HG02943 (cell line): ENCODE measurements at regions not wholly inside any gene's neighbourhood (a gene's known extent, or its start where the extent isn't known, plus 50 kb on each side); places are given as distances from the start of the nearest gene placed in this dataset.

ENCODE experiments used
- ATAC-seq: cut with Tn5 transposase; IDR thresholded peaks from one replicate; pipeline ENCODE4 v1.9.1; 2021; ENCODE audit warnings: mild to moderate bottlenecking, low read depth, moderate library complexity; ENCODE audit not compliant: unreplicated experiment

DNA sequence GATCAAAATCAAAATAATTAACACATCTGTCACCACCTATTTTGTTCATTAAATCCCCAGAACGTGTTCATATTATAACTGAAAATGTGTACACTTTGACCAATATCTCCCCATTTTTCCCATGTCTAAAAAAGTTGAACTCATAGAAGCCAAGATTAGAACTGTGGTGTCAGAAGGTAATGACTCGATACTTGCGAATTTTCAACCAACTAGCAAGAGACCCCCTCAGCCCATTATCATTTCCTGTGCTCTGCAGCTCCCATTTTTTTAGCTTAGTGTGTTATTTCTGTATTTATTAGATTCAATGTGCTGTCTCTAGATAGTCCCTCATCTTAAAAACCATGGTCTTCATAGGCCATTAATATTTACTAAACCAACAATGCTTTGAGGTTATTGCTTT lies 248.7 kb upstream of the PIK3C3 start:
- no peak for ATAC-seq

- no peak for ATAC-seq
These were observed 251.1 kb upstream of the PIK3C3 start for GRCh38 chr18:41703744-41704530.

GRCh38 chr18:41700416-41700815 lies 254.6 kb upstream of the PIK3C3 start:
- ATAC-seq: no peak

DNA sequence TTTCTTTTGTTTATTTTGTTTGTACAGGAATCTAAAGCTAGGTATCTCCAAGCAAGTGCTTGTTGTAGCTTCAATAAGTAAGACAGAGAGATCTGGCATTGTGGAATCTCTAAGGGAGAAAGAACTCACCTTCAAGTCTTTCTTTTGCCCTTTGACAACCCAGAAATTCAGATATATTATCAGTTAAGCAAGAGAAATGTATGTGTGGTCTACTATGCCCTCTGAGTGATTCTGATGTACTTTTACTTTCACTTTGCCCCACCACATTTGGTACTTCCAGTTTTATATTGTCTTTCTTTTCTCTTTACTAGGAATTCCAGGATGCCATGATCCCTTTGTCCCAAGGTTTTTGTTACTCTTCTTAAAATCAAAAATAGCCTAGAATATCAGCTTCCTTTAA lies 259.6 kb upstream of the PIK3C3 start:
- ATAC-seq: no peak

GRCh38 chr18:41693008-41693407 lies 262.0 kb upstream of the PIK3C3 start:
- ATAC-seq: no peak

DNA sequence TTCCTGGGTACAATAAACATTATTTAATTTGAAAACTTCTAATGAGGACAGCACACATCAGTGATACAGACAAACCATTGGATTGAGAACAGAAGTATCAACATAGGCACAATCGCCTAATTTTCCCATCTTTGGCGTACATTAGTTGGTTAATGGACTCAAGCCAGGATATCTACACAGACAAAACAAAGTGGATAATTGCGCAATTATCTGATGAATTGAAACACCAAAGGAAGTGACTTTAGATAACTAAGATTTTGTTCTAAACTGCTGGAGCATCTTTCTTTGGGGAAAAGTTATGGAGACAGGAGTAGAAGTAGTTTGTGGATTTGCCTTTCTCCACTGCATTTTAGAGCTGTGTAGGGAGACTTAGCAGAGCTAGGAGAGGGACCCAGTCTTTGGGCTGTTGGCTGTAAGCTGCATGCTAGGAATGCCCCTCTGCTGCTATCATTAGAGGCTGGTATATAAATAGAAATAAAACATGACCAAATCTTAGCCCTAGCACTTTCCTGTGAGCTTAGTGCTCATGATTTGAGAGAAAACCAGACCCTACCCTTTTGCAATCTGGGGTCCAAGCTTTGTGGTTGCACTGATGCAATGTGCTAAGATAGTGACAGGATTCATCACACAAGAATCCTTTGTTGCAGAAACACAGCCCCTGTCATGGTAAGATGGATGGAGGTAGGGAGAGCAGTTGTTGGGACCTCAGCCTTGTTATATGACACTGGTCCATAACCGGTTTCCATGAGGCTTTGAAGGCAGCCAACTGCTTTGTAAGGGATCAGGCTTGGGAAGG lies 264.5 kb upstream of the PIK3C3 start:
- ATAC-seq: no peak

DNA sequence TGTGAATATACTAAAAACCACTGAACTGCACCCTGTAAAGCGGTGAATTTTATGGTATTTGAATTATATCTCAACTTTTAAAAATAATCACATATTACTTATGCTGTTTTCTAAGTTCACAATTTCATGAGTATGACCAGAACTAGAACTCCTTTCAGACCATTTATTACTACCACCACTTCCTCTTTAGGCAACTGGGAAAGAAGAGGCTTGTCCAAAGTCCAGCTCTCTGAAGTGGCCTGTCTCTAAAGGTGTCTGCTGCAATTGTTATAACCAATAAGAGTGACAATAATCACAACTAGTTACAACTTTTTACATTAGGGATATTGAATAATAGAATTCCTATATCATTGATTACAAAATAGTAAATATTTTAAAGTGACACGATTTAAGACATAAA lies 267.9 kb upstream of the PIK3C3 start:
- no peak for ATAC-seq

DNA sequence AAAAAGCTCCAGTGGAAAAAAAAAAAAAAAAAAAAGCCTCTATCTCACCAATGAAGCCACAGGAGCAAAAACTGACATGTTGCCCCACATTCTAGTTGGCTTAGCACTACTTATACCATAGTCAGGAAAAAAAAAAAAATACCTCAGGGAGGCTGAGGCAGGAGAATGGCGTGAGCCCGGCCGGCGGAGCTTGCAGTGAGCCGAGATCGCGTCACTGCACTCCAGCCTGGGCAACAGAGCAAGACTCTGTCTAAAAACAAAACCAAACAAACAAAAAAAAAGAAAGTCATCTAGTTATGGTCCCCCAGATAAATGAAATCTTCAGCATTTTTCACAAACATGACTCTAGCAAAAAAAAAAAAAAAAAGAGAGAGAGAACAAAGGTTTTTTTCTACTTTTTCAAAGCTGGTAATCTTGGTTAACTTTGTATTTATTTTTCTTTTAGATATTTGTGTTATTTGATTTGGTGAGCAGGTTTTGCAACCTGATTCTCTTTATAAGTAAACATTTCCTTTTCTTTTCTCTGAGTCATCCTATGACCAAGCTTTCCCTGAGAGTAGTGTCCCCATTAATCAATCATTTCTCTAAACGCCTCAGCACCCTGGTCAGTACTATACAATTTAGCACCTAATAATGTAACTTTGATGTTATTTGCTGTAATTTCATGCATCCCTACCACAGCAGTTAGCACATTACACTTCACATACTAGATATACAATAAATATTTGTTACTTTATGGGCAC lies 273.7 kb upstream of the PIK3C3 start:
- ATAC-seq: no peak

GRCh38 chr18:41674506-41674905 lies 280.5 kb upstream of the PIK3C3 start:
- no peak for ATAC-seq

DNA sequence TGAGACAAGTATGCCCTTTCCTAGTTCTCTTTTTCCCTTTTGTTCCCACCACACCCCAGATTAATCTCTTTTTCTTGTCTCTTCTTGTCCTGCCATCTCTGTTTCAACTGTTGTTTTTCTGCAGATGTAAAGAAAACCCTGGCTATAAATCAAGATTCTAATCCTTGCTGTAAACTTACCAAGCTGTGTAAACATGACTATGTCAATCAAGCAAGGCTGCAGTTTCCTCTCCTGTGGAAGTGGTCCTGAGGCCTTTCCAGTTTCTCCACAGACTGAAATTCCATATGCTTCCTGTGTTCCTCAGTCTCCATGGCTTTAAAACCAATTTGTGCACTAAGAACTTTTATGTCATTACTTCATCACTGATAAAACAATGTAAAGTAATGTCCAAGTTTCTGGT lies 288.8 kb upstream of the PIK3C3 start:
- ATAC-seq: no peak

DNA sequence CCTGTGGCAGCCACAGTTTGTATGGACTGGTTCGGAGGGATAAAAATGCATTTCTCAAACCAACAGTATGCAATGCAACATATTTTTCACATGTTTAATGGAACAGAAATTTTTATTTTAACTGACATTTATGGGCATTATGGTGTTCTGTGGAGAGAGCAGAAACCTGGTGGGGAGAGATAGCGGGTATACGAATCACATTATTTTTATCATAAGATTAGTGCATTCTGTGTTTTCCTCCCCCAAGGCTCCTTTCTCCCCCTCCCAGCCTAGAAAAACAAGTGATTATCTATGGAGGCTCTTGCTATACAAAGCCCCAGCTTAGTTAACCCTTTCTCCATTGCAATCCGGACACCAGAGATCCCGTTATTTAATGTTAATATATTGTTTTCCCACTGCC lies 289.8 kb upstream of the PIK3C3 start:
- ATAC-seq: no peak

DNA sequence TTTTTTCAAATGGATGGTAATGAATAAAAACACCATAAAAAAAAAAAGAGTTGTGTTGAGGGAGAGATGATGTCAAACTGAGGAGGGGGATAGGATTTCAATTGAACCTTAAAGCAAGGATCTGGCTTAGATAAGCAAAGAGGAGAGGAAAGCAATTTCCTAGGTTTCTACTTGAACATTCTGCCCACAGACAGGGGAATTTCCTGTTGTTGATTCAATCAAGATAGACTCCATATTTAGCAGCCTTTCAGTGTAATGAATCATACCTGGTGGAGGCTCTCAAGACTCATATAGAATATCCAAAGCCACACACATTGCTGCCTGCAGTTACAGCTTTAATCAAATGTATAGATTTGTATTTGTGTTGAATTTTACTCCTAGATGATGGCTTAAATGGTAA lies 294.4 kb upstream of the PIK3C3 start:
- no peak for ATAC-seq

DNA sequence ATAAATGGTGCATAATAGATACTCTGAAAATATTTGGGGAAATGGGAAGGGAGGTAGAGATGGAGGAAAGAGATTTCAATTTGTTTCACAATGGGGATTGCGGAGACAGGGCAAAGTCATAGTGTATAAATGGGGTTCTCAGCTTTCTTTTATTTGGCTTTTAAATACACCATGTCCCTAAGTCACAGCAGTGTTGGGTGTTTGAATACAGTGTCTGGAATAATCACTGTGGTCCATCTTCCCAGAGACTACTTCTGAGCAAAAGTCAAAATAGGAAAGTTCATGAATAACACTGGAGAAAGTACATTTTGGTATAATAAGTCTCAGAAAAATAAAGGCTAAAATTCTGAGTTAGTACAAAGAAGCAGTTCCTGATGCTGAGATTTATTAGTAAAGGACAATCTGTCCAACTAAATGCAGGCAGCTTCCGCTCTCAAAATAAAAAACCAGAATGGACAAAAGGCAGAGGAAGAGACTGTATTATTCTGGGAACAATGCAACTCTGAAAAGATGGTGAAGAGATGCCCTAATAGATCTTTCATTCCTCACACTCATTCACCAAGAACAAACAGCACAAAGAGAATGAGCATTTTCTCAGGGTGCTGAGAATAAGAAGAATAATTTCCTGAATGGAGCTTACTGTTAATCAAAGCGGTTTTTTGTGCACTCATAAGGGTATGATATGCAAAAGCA lies 295.4 kb upstream of the PIK3C3 start:
- ATAC-seq: no peak

GRCh38 chr18:41657189-41657588 lies 297.8 kb upstream of the PIK3C3 start:
- no peak for ATAC-seq

DNA sequence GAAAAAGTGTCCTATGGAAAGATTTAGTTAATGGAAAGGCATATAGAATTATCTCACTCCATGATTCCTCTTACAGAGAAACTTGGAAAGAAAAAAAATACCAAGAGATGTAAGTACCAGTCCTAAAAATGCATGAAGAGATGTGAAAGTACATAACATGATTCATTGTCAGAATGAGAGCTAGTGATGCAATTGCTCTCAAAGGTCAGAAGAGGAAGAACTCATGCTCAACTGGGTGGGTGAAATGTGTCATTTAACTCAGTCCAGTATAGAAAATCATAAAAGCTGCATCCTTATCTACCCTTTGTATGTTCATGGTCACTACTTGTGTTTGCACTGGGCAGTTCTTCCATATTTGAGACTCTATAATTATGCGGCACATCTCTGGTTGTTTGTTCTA lies 300.0 kb upstream of the PIK3C3 start:
- no peak for ATAC-seq

GRCh38 chr18:41647914-41648313 lies 307.1 kb upstream of the PIK3C3 start:
- ATAC-seq: no peak

DNA sequence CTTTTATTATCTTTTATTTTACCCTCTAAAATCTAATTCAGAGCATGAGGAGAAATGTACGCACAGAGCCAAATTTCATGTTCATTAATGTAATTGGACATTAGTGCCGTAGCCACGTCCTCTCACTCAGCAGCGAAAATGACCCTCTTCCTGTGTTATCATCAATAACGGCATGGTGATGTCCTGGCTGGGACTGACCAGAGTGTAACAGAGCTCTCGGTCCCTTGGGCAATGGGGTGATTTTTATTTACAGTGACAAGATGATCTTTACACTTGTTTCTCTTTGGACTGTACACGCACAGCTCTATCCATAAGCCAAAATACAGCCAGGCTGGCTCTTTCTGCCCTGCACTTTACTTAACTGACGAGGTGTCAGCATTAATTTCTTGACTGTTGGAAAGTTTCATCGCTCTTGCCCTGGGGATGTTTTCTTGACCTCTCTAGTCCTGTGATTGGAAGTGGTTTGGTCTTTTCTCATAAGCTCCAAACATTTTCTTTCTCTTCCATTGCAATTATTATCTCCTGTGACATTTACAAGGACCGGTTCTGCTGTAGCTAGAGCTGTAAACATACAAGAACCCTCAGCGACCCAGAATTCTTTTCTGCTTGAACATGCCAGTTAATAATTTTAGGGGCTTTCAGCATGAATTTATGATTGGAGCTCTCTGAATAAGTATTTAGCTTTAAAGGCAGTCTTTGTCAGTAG lies 308.0 kb upstream of the PIK3C3 start:
- no peak for ATAC-seq

DNA sequence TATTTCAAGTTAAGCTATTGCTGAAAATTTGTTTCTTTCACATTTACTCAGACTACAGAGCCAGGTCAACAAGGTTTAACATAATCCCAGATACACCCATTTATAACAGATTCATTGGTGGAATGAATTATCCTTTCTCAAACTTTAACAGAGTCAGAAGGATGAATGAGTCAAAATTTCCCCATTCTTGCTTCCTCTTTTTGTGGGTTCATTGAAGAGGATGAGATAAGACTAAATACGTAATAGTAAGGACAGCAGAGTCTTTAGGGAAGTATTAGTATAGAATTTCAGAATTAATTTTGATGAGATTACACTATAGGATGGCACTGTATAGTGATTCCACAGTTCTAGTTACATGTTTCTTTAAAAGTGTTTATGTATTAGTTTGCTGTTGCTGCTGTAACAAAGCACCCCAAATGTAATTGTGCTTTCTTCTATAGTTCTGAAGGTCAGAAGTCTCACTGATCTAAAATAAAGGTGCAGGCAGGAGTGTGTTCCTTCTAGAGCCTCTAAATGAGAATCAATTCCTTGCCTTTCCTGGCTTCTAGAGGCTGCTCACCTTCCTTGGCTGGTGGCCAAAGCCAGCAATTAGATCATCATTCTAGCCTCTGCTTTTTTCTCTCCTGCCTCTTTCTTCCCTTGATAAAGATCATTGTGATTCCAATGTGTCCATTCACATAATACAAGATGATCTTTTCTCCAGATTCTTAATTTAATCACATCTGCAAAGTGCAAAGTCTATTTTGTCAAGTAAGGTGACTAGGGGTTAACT lies 309.3 kb upstream of the PIK3C3 start:
- ATAC-seq: no peak

DNA sequence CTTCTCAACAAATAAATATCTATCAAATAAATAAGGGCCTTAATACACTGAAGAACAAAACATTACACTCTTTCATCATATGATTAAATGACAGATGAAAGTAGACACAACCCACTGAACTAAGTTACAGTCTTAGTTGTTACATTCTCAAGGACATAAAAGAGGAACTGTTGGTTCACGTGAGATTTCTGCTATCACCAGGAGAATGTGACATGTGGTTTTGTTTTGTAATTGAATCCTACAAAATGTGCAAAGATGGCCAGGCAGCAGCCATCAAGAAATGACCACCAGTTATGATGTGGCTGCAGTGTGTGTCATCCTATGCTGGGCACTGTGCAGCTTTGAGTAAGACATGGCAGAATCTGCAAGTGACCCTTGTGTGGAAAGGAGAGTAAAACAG lies 310.6 kb upstream of the PIK3C3 start:
- no peak for ATAC-seq
